Fibroblast of lung (primary cell): ENCODE measurements at regions not wholly inside any gene's neighbourhood (a gene's known extent, or its start where the extent isn't known, plus 50 kb on each side); places are given as distances from the start of the nearest gene placed in this dataset.

Experiments
- CTCF ChIP-seq, 2 donors: IDR thresholded peaks in 1 of 2; conservative IDR thresholded peaks in 1 of 2; 1 replicate in 1 of 2; 2 replicates in 1 of 2; pipeline ENCODE4 v1.5.1; 2011 to 2012; ENCODE audit warnings: low read length in 2 of 2, control low read depth in 1 of 2, inconsistent platforms in 1 of 2, low read depth in 1 of 2, mild to moderate bottlenecking in 1 of 2
- EZH2 ChIP-seq: IDR thresholded peaks from 2 replicates; pipeline ENCODE4 v1.5.1; 2012; ENCODE audit warnings: low read length, control low read depth, mild to moderate bottlenecking; ENCODE audit errors: missing control alignments

- TF ChIP-seq CTCF (conservative IDR thresholded peaks at IDR 0.05 in 1 of 2, IDR thresholded peaks at IDR 0.05 in 1 of 2; ENCODE audit: low read depth in 1 of 2, low read length in 2 of 2): no peak
- TF ChIP-seq EZH2: no peak
Observed at GRCh38 chr12:31900271-31900670, 58.9 kb upstream of the RESF1 start.
